GM12878 (cell line): ENCODE measurements at regions not wholly inside any gene's neighbourhood (a gene's known extent, or its start where the extent isn't known, plus 50 kb on each side); places are given as distances from the start of the nearest gene placed in this dataset.

Experiments used
- ATAC-seq: fragments of 200-7000 bp; cut with Tn5 transposase; 3 replicates; pipeline ENCODE4 v1.9.1; 2020; ENCODE audit warnings: mild to moderate bottlenecking, moderate library complexity
- BruUV-seq: library from RNA; stranded (reverse); fragments of 400-500 nt; replicated peaks from 2 replicates; lab custom pipeline; 2021; lab: Mats Ljungman, UMichigan
- CTCF ChIA-PET: fragments of 300-600 bp; sonication (Branson Sonifier 250); formaldehyde crosslinking; extraction: SDS; loops from one replicate; lab custom pipeline; 2021; ENCODE audit warnings: inconsistent platforms; lab: Yijun Ruan, JAX
- POLR2A ChIA-PET: fragments of 350-600 bp; formaldehyde crosslinking; extraction: SDS; loops from one replicate; lab custom pipeline; 2021; ENCODE audit warnings: inconsistent platforms; lab: Charles Lee
- RAD21 ChIA-PET: fragments of 300-600 bp; sonication (Branson Sonifier 250); formaldehyde crosslinking; loops from one replicate; lab custom pipeline; 2023; ENCODE audit warnings: antibody characterized with exemption; ENCODE audit not compliant: unreplicated experiment; lab: Charles Lee
- SMC1A ChIA-PET: fragments of 300-600 bp; sonication (Branson Sonifier 250); formaldehyde crosslinking; loops from one replicate; lab custom pipeline; 2023; ENCODE audit not compliant: unreplicated experiment, uncharacterized antibody; lab: Charles Lee
- DNase-seq: peaks from one replicate; pipeline ENCODE4 v3.0.0-alpha.2; 2011; ENCODE audit warnings: low read depth, low spot score
- FAIRE-seq: peaks from 3 replicates; lab custom pipeline; 2011; peaks lifted over from hg19 to GRCh38; lab: Jason Lieb, UNC
- H2AFZ ChIP-seq: 2 replicates; pipeline ENCODE4 v1.6.0; 2011; ENCODE audit warnings: low read depth, low read length, control low read depth; ENCODE audit not compliant: control insufficient read depth
- H3K27ac ChIP-seq: 2 replicates; pipeline ENCODE4 v1.5.1; 2011; ENCODE audit warnings: control low read depth; ENCODE audit not compliant: control insufficient read depth, insufficient read depth
- H3K27me3 ChIP-seq, 2 experiments: replicated peaks in 1 of 2; 2 replicates each; pipeline versions ENCODE4 v1.6.0 to v1.6.1; 2011; ENCODE audit warnings: low read length in 1 of 2; ENCODE audit not compliant: control insufficient read depth in 2 of 2, insufficient read depth in 2 of 2
- H3K36me3 ChIP-seq, 2 experiments: 2 replicates each; pipeline ENCODE4 v1.5.1; 2011; ENCODE audit warnings: low read length in 1 of 2; ENCODE audit not compliant: control insufficient read depth in 2 of 2, insufficient read depth in 2 of 2
- H3K4me1 ChIP-seq: 2 replicates; pipeline ENCODE4 v1.6.1; 2011; ENCODE audit warnings: mild to moderate bottlenecking, low read length, moderate library complexity, mixed read lengths; ENCODE audit not compliant: control insufficient read depth, insufficient read depth
- H3K4me2 ChIP-seq: 2 replicates; pipeline ENCODE4 v1.6.0; 2011; ENCODE audit warnings: control low read depth; ENCODE audit not compliant: control insufficient read depth, insufficient read depth
- H3K4me3 ChIP-seq: fragments of 200-600 bp; sonication (generic); 2 replicates; pipeline ENCODE4 v1.5.1; 2016
- H3K79me2 ChIP-seq: 2 replicates; pipeline ENCODE4 v1.6.0; 2011; ENCODE audit warnings: low read length; ENCODE audit not compliant: control insufficient read depth, insufficient read depth
- H3K9ac ChIP-seq: 2 replicates; pipeline ENCODE4 v1.8.0; 2011; ENCODE audit warnings: low read length, control low read depth, mixed read lengths; ENCODE audit not compliant: control insufficient read depth, insufficient read depth
- H3K9me3 ChIP-seq: replicated peaks from 3 replicates; pipeline ENCODE4 v1.5.1; 2011; ENCODE audit warnings: mild to moderate bottlenecking, low read length; ENCODE audit not compliant: control insufficient read depth, insufficient read depth
- H4K20me1 ChIP-seq: 2 replicates; pipeline ENCODE4 v1.6.0; 2011; ENCODE audit not compliant: control insufficient read depth, insufficient read depth
- ASH2L ChIP-seq: fragments of 300-600, 200-600 bp; sonication (generic); IDR thresholded peaks from 2 replicates; pipeline ENCODE4 v1.6.1; 2017; ENCODE audit warnings: low read depth, mild to moderate bottlenecking, borderline replicate concordance
- ATF2 ChIP-seq: IDR thresholded peaks from 2 replicates; pipeline ENCODE4 v1.6.1; 2012; ENCODE audit warnings: low read length, inconsistent platforms
- ATF7 ChIP-seq: fragments of 450-650 bp; IDR thresholded peaks from 2 replicates; pipeline ENCODE4 v1.6.1; 2016; ENCODE audit warnings: low read depth, mild to moderate bottlenecking
- BCL11A ChIP-seq: IDR thresholded peaks from 2 replicates; pipeline ENCODE4 v1.6.1; 2011; ENCODE audit warnings: low read depth, low read length
- BHLHE40 ChIP-seq, 2 experiments: fragments of 450-650 bp in 1 of 2; IDR thresholded peaks; 2 replicates each; pipeline ENCODE4 v1.6.1; 2011 to 2017; ENCODE audit warnings: low read depth in 2 of 2, borderline replicate concordance in 1 of 2, improper control_type of control experiment in 1 of 2, low read length in 1 of 2, mild to moderate bottlenecking in 1 of 2
- CREB1 ChIP-seq: IDR thresholded peaks from 2 replicates; pipeline ENCODE4 v1.6.1; 2012; ENCODE audit warnings: low read depth, mild to moderate bottlenecking, inconsistent platforms
- EED ChIP-seq: sonication (generic); IDR thresholded peaks from 2 replicates; pipeline ENCODE4 v1.6.1; 2016; ENCODE audit warnings: antibody characterized with exemption, low read depth
- ETV6 ChIP-seq, 2 experiments: fragments of 450-650 bp in 1 of 2; IDR thresholded peaks in 1 of 2; conservative IDR thresholded peaks in 1 of 2; 2 replicates each; pipeline ENCODE4 v1.6.1; 2014; ENCODE audit warnings: antibody characterized with exemption in 1 of 2, borderline replicate concordance in 1 of 2, low read depth in 1 of 2, mild to moderate bottlenecking in 1 of 2, moderate library complexity in 1 of 2
- IKZF1 ChIP-seq: fragments of 450-650 bp; conservative IDR thresholded peaks from 2 replicates; pipeline ENCODE4 v1.6.1; 2017; ENCODE audit warnings: antibody characterized with exemption, mild to moderate bottlenecking
- IKZF2 ChIP-seq, 2 experiments: fragments of 450-650 bp; IDR thresholded peaks; 2 replicates each; pipeline ENCODE4 v1.6.1; 2017; ENCODE audit warnings: mild to moderate bottlenecking in 2 of 2, moderate library complexity in 2 of 2
- JUNB ChIP-seq: IDR thresholded peaks from 2 replicates; pipeline ENCODE4 v1.6.1; 2016; ENCODE audit warnings: antibody characterized with exemption, mild to moderate bottlenecking
- MEF2A ChIP-seq: IDR thresholded peaks from 2 replicates; pipeline ENCODE4 v1.6.1; 2011; ENCODE audit warnings: low read depth, mild to moderate bottlenecking, low read length, moderate library complexity; ENCODE audit not compliant: insufficient read depth
- MEF2B ChIP-seq: fragments of 450-650 bp; IDR thresholded peaks from 2 replicates; pipeline ENCODE4 v1.6.1; 2018; ENCODE audit warnings: mild to moderate bottlenecking, moderate library complexity; ENCODE audit not compliant: partially characterized antibody, poor library complexity, severe bottlenecking
- POLR2A ChIP-seq: IDR thresholded peaks from 2 replicates; pipeline ENCODE4 v1.6.1; 2011; ENCODE audit warnings: low read depth, mild to moderate bottlenecking, low read length
- RAD51 ChIP-seq: fragments of 450-650 bp; IDR thresholded peaks from 2 replicates; pipeline ENCODE4 v1.6.1; 2016; ENCODE audit warnings: moderate library complexity, mild to moderate bottlenecking, inconsistent platforms
- RUNX3 ChIP-seq: IDR thresholded peaks from 2 replicates; pipeline ENCODE4 v1.6.1; 2012; ENCODE audit warnings: low read length, inconsistent platforms
- SPI1 ChIP-seq: IDR thresholded peaks from 2 replicates; pipeline ENCODE4 v1.6.1; 2011; ENCODE audit warnings: low read depth, mild to moderate bottlenecking, low read length, moderate library complexity, borderline replicate concordance; ENCODE audit not compliant: insufficient read depth
- SRF ChIP-seq, 2 experiments: IDR thresholded peaks; 2 replicates each; pipeline ENCODE4 v1.6.1; 2011; ENCODE audit warnings: low read depth in 2 of 2, low read length in 2 of 2, mild to moderate bottlenecking in 1 of 2, moderate library complexity in 1 of 2
- ZNF384 ChIP-seq: IDR thresholded peaks from 2 replicates; pipeline ENCODE4 v1.6.1; 2012; ENCODE audit warnings: low read depth, mild to moderate bottlenecking, low read length, improper control_type of control experiment, borderline replicate concordance
- ZNF622 ChIP-seq: fragments of 450-650 bp; IDR thresholded peaks from 2 replicates; pipeline ENCODE4 v1.6.1; 2017; ENCODE audit warnings: mild to moderate bottlenecking, inconsistent platforms
- ZSCAN29 ChIP-seq: fragments of 450-650 bp; IDR thresholded peaks from 2 replicates; pipeline ENCODE4 v1.6.1; 2017; ENCODE audit warnings: mild to moderate bottlenecking, moderate library complexity
- WGBS: methylation state at CpG from one replicate; pipeline ENCODE4 v1.1.6; 2016; ENCODE audit warnings: low lambda C conversion rate; ENCODE audit not compliant: insufficient replicate concordance, insufficient coverage; ENCODE audit errors: missing lambda C conversion rate; 5-methylcytosine and 5-hydroxymethylcytosine counted together
- in situ Hi-C: fragments of 300-500 bp; cut with MboI; formaldehyde crosslinking; loops from 9 replicates; pipeline ENCODE4 v1.14.3; 2018; ENCODE audit warnings: mixed read lengths
- intact Hi-C: fragments of 100-400 bp; cut with micrococcal nuclease; formaldehyde crosslinking; loops from one replicate; pipeline ENCODE4 v1.14.2; 2022; ENCODE audit not compliant: unreplicated experiment
- TF ChIP-seq, protein P1 (sequence below): IDR thresholded peaks from 2 replicates; pipeline ENCODE4 v1.6.1; 2011; ENCODE audit warnings: low read depth, mild to moderate bottlenecking, low read length, moderate library complexity, borderline replicate concordance; ENCODE audit errors: extremely low read depth
- TF ChIP-seq, protein P2 (sequence below): IDR thresholded peaks from 2 replicates; pipeline ENCODE4 v1.6.1; 2011; ENCODE audit warnings: borderline replicate concordance, low read depth, mild to moderate bottlenecking, moderate library complexity, low read length; ENCODE audit not compliant: insufficient read depth, poor library complexity, severe bottlenecking

DNA sequence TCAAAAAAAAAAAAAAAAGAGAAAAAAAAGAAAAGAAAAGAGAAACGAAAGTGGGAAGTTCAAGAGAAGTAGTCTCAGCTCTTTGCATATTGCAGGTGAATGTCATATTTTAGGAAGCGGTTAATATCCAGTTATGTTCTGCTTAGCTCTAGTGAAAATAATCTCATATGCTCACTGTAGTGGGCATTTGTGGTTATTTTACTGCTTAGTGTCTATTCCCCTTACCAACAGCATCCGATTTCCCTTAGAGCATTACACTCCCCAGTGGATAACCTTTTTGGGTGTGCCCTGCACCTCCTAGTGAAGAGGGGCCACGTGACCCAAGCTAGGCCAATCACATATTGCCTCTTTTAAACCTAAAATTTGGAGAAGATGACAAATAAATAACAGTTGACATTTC lies 111.2 kb upstream of the ZNF827 start:
- Histone ChIP-seq H4K20me1 (no peaks in the 10 kb centered on the region), H3K4me2 (peak overlapping the region; percentile 12; the same call in 1 of the 2 replicates), H3K79me2 (no peaks in the 10 kb centered on the region), H3K4me3 (no peak overlapping the region), H3K4me1 (peaks cover 31% of the 10 kb centered on the region), H3K9me3 (peaks cover 11% of the 10 kb centered on the region), H3K9ac (no peak overlapping the region), H2AFZ (no peak overlapping the region; the same call in 1 of the 2 replicates), H3K27me3 (no peaks in the 10 kb centered on the region), H3K27ac (peak overlapping the region; percentile 38), H3K36me3 (no peaks in the 10 kb centered on the region)
- no peak for FAIRE-seq
- ChIA-PET SMC1A (interaction anchor here (0.9 to 4.8 kb wide), 6 partner anchors 10 to 162 kb away, joined by 3 to 26 read pairs (median 4); no protein-coding TSS in a partner anchor), RAD21 (interaction anchor here (2.6 kb wide), 2 partner anchors 10 to 18 kb away, joined by 11 to 14 read pairs; no protein-coding TSS in a partner anchor), POLR2A (interaction anchor here (0.7 to 1.0 kb wide), 2 partner anchors 18 to 425 kb away, joined by 3 read pairs; no protein-coding TSS in a partner anchor), CTCF (interaction anchor here (0.8 to 2.7 kb wide), 5 partner anchors 8 to 283 kb away, joined by 3 to 7 read pairs (median 3); no protein-coding TSS in a partner anchor)
- 12% methylated on average over 4 of the region's 4 CpGs for WGBS
- in situ Hi-C loops, result no loop called here
- intact Hi-C loops, result no loop called here
- peak; percentile 77 for ATAC-seq
- peak; percentile 56 for DNase-seq
- no TSS peak for BruUV-seq
- peak; percentile 40; the same call in 1 of the 2 replicates for TF ChIP-seq RAD51
- TF ChIP-seq, protein P1, sequence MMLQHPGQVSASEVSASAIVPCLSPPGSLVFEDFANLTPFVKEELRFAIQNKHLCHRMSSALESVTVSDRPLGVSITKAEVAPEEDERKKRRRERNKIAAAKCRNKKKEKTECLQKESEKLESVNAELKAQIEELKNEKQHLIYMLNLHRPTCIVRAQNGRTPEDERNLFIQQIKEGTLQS, result peak; percentile 69; the same call in 1 of the 2 replicates
- 0 out of 2 replicates have a peak, but pooled peaks have one; percentile 20 for TF ChIP-seq CREB1
- no peak for TF ChIP-seq BCL11A
- peak; percentile 44; the same call in 1 of the 2 replicates for TF ChIP-seq SPI1
- TF ChIP-seq ATF7, result peak; percentile 33; the same call in 1 of the 2 replicates
- no peak for TF ChIP-seq BHLHE40 (IDR thresholded peaks at IDR 0.05; ENCODE audit: borderline replicate concordance in 1 of 2, low read depth in 2 of 2, low read length in 1 of 2)
- TF ChIP-seq IKZF2 (IDR thresholded peaks at IDR 0.05), result peak; percentile 23 to 47; a peak in 1 of 4 replicates
- TF ChIP-seq MEF2B, result peak; percentile 46
- peak; percentile 91 for TF ChIP-seq RUNX3
- TF ChIP-seq ATF2, result peak; percentile 41; the same call in 1 of the 2 replicates
- peak; percentile 28; the same call in 1 of the 2 replicates for TF ChIP-seq EED
- TF ChIP-seq SRF (IDR thresholded peaks at IDR 0.05; ENCODE audit: low read depth in 2 of 2, low read length in 2 of 2), result no peak
- no peak for TF ChIP-seq ZSCAN29
- peak; percentile 88 for TF ChIP-seq MEF2A
- TF ChIP-seq ASH2L, result no peak
- no peak for TF ChIP-seq IKZF1
- no peak for TF ChIP-seq JUNB
- TF ChIP-seq ETV6 (conservative IDR thresholded peaks at IDR 0.05 in 1 of 2, IDR thresholded peaks at IDR 0.05 in 1 of 2; ENCODE audit: borderline replicate concordance in 1 of 2, low read depth in 1 of 2), result peak in 1 of 2 experiments; percentile 77; a peak in 2 of 4 replicates
- TF ChIP-seq, protein P2, sequence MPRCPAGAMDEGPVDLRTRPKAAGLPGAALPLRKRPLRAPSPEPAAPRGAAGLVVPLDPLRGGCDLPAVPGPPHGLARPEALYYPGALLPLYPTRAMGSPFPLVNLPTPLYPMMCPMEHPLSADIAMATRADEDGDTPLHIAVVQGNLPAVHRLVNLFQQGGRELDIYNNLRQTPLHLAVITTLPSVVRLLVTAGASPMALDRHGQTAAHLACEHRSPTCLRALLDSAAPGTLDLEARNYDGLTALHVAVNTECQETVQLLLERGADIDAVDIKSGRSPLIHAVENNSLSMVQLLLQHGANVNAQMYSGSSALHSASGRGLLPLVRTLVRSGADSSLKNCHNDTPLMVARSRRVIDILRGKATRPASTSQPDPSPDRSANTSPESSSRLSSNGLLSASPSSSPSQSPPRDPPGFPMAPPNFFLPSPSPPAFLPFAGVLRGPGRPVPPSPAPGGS, result no peak
- no peak for TF ChIP-seq POLR2A
- TF ChIP-seq ZNF384, result peak; percentile 77
- TF ChIP-seq ZNF622, result no peak
